ENCODE measurements at regions not wholly inside any gene's neighbourhood (a gene's known extent, or its start where the extent isn't known, plus 50 kb on each side); places are given as distances from the start of the nearest gene placed in this dataset.

- peaks cover 12% of the 10 kb centered on the region for H3K27me3 Mint-ChIP-seq
- no peaks in the 10 kb centered on the region for H3K9me3 Mint-ChIP-seq
- POLR2A ChIA-PET = no interaction called here
These were observed 105.3 kb downstream of the CEBPB start for GRCh38 chr20:50295762-50296449.

GRCh38 chr20:50296450-50297375, 106.1 kb downstream of the CEBPB start:
- intact Hi-C loops (cut with micrococcal nuclease) = no loop called here
- POLR2A ChIA-PET = no interaction called here

More at GRCh38 chr20:50295762-50296449, 105.3 kb downstream of the CEBPB start:
- intact Hi-C loops (cut with micrococcal nuclease) = no loop called here
- peaks cover 15% of the 10 kb centered on the region for H3K4me1 Mint-ChIP-seq
- ATAC-seq (ENCODE audit: low read depth) (no peak), DNase-seq (no peak)
- H3K27ac Mint-ChIP-seq = no peak overlapping the region
- no peak overlapping the region for H3K4me3 Mint-ChIP-seq
- TF ChIP-seq CTCF (IDR thresholded peaks at IDR 0.05) = no peak
- CTCF ChIA-PET = no interaction called here
- H3K36me3 Mint-ChIP-seq (ENCODE audit: low read depth) = no peaks in the 10 kb centered on the region

GRCh38 chr20:50297498-50298376, 107.1 kb downstream of the CEBPB start:
- Mint-ChIP-seq H3K4me3 (no peak overlapping the region), H3K27me3 (peaks cover 8% of the 10 kb centered on the region), H3K27ac (no peak overlapping the region), H3K36me3 (ENCODE audit: low read depth) (no peaks in the 10 kb centered on the region), H3K9me3 (no peaks in the 10 kb centered on the region), H3K4me1 (peaks cover 15% of the 10 kb centered on the region)
- ChIA-PET CTCF (no interaction called here), POLR2A (no interaction called here)
- TF ChIP-seq CTCF (IDR thresholded peaks at IDR 0.05) = no peak
- intact Hi-C loops (cut with micrococcal nuclease) = no loop called here
- DNase-seq (no peak), ATAC-seq (ENCODE audit: low read depth) (no peak)

More at GRCh38 chr20:50296450-50297375, 106.1 kb downstream of the CEBPB start:
- Mint-ChIP-seq H3K9me3 (no peaks in the 10 kb centered on the region), H3K27me3 (peaks cover 10% of the 10 kb centered on the region), H3K36me3 (ENCODE audit: low read depth) (no peaks in the 10 kb centered on the region), H3K27ac (no peak overlapping the region), H3K4me3 (no peak overlapping the region), H3K4me1 (peaks cover 15% of the 10 kb centered on the region)
- DNase-seq (no peak), ATAC-seq (ENCODE audit: low read depth) (no peak)
- CTCF ChIA-PET = no interaction called here
- TF ChIP-seq CTCF (IDR thresholded peaks at IDR 0.05) = no peak

GRCh38 chr20:50298554-50299324, 108.1 kb downstream of the CEBPB start:
- Mint-ChIP-seq H3K27ac (no peak overlapping the region), H3K36me3 (ENCODE audit: low read depth) (no peaks in the 10 kb centered on the region), H3K4me3 (no peak overlapping the region), H3K27me3 (peaks cover 8% of the 10 kb centered on the region), H3K9me3 (no peaks in the 10 kb centered on the region), H3K4me1 (peaks cover 15% of the 10 kb centered on the region)
- no peak for DNase-seq
- no peak for ATAC-seq (ENCODE audit: low read depth)
- ChIA-PET POLR2A (no interaction called here), CTCF (no interaction called here)
- no peak for TF ChIP-seq CTCF (IDR thresholded peaks at IDR 0.05)
- intact Hi-C loops (cut with micrococcal nuclease) = no loop called here

All from activated B cell treated with CpG ODN at 0.5 μM for 24 hours (primary cell).